IMR-90 (cell line): ENCODE measurements at regions not wholly inside any gene's neighbourhood (a gene's known extent, or its start where the extent isn't known, plus 50 kb on each side); places are given as distances from the start of the nearest gene placed in this dataset.
A peak's percentile ranks its signal among the peaks of the same experiment; 100 is the strongest.

Source experiments
- ATAC-seq: fragments of 200-7000 bp; cut with Tn5 transposase; 2 replicates; pipeline ENCODE4 v1.9.1; 2020; ENCODE audit warnings: low read depth, mild to moderate bottlenecking, moderate library complexity
- BruUV-seq: library from RNA; stranded (reverse); fragments of 400-500 nt; replicated peaks from 2 replicates; lab custom pipeline; 2021; lab: Mats Ljungman, UMichigan
- CTCF ChIA-PET: fragments of 300-600 bp; formaldehyde crosslinking; extraction: SDS; loops from one replicate; lab custom pipeline; 2021; ENCODE audit warnings: antibody characterized with exemption; lab: Yijun Ruan, JAX
- POLR2A ChIA-PET: fragments of 300-600 bp; sonication (Branson Sonifier 250); formaldehyde crosslinking; loops from one replicate; lab custom pipeline; 2022; ENCODE audit warnings: antibody characterized with exemption; ENCODE audit not compliant: unreplicated experiment; lab: Charles Lee
- DNase-seq: peaks from one replicate; pipeline ENCODE4 v3.0.0; 2013
- H2AFZ ChIP-seq: replicated peaks from 2 replicates; pipeline ENCODE3; 2013; ENCODE audit warnings: low read length, mild to moderate bottlenecking; ENCODE audit not compliant: poor library complexity
- H2AK5ac ChIP-seq: 2 replicates; pipeline ENCODE4 v1.6.1; 2013; ENCODE audit warnings: low read depth, low read length, inconsistent platforms
- H2AK9ac ChIP-seq: replicated peaks from 2 replicates; pipeline ENCODE3; 2013; ENCODE audit warnings: mild to moderate bottlenecking, low read depth, low read length, moderate library complexity; ENCODE audit not compliant: poor library complexity
- H2BK120ac ChIP-seq: 2 replicates; pipeline ENCODE4 v1.6.1; 2013; ENCODE audit warnings: low read depth, low read length, inconsistent platforms
- H2BK15ac ChIP-seq: 3 replicates; pipeline ENCODE4 v1.6.1; 2013; ENCODE audit warnings: low read depth, low read length, inconsistent platforms
- H2BK20ac ChIP-seq: 2 replicates; pipeline ENCODE4 v1.6.1; 2013; ENCODE audit warnings: low read depth, mild to moderate bottlenecking, inconsistent platforms, low read length, moderate library complexity
- H2BK5ac ChIP-seq: 2 replicates; pipeline ENCODE4 v1.6.1; 2013; ENCODE audit warnings: mild to moderate bottlenecking, low read depth, low read length, inconsistent platforms; ENCODE audit not compliant: poor library complexity, severe bottlenecking
- H3K14ac ChIP-seq: replicated peaks from 2 replicates; pipeline ENCODE4 v1.6.1; 2013; ENCODE audit warnings: low read depth, low read length, inconsistent platforms
- H3K18ac ChIP-seq: 2 replicates; pipeline ENCODE4 v1.6.1; 2013; ENCODE audit warnings: low read depth, low read length, control low read depth
- H3K23ac ChIP-seq: 2 replicates; pipeline ENCODE4 v1.6.1; 2013; ENCODE audit warnings: low read depth, low read length, inconsistent platforms
- H3K27ac ChIP-seq: 2 replicates; pipeline ENCODE4 v1.5.1; 2013; ENCODE audit warnings: mild to moderate bottlenecking, control low read depth, low read length; ENCODE audit not compliant: insufficient read depth
- H3K27me3 ChIP-seq: 2 replicates; pipeline ENCODE4 v1.6.1; 2013; ENCODE audit warnings: low read length; ENCODE audit not compliant: control insufficient read depth, insufficient read depth
- H3K36me3 ChIP-seq: 2 replicates; pipeline ENCODE4 v1.6.1; 2013; ENCODE audit warnings: low read length, mixed read lengths; ENCODE audit not compliant: control insufficient read depth, insufficient read depth
- H3K4ac ChIP-seq: 2 replicates; pipeline ENCODE4 v1.6.1; 2013; ENCODE audit warnings: low read depth, low read length, inconsistent platforms
- H3K4me1 ChIP-seq: 2 replicates; pipeline ENCODE4 v1.6.1; 2013; ENCODE audit warnings: low read length, mixed read lengths; ENCODE audit not compliant: control insufficient read depth, insufficient read depth
- H3K4me2 ChIP-seq: 2 replicates; pipeline ENCODE4 v1.6.1; 2013; ENCODE audit warnings: low read depth, mild to moderate bottlenecking, control low read depth, low read length, moderate library complexity
- H3K4me3 ChIP-seq: 2 replicates; pipeline ENCODE4 v1.5.1; 2013; ENCODE audit warnings: low read depth, mild to moderate bottlenecking, control low read depth, low read length, moderate library complexity; ENCODE audit not compliant: insufficient read depth
- H3K56ac ChIP-seq: 2 replicates; pipeline ENCODE4 v1.6.1; 2013; ENCODE audit warnings: low read length, inconsistent platforms; ENCODE audit not compliant: insufficient read depth; ENCODE audit errors: extremely low read depth
- H3K79me1 ChIP-seq, 2 experiments: 2 replicates each; pipeline ENCODE4 v1.6.1; 2013; ENCODE audit warnings: low read length in 2 of 2, inconsistent platforms in 1 of 2, low read depth in 1 of 2
- H3K9ac ChIP-seq: 2 replicates; pipeline ENCODE4 v1.6.1; 2013; ENCODE audit warnings: low read depth, low read length, control low read depth
- H3K9me1 ChIP-seq: 2 replicates; pipeline ENCODE4 v1.6.1; 2013; ENCODE audit warnings: low read length, inconsistent platforms; ENCODE audit not compliant: insufficient read depth
- H3K9me3 ChIP-seq: 2 replicates; pipeline ENCODE4 v1.6.1; 2013; ENCODE audit warnings: low read length; ENCODE audit not compliant: control insufficient read depth, insufficient read depth
- H4K20me1 ChIP-seq: 2 replicates; pipeline ENCODE4 v1.6.1; 2013; ENCODE audit warnings: low read length, inconsistent platforms; ENCODE audit not compliant: insufficient read depth
- H4K5ac ChIP-seq: 2 replicates; pipeline ENCODE4 v1.6.1; 2013; ENCODE audit warnings: mild to moderate bottlenecking, low read depth, low read length, control low read depth
- H4K8ac ChIP-seq, 2 experiments: 2 replicates each; pipeline ENCODE4 v1.6.1; 2013; ENCODE audit warnings: low read depth in 2 of 2, low read length in 2 of 2, control low read depth in 1 of 2, inconsistent platforms in 1 of 2
- H4K91ac ChIP-seq: 2 replicates; pipeline ENCODE4 v1.6.1; 2013; ENCODE audit warnings: low read depth, low read length, inconsistent platforms; ENCODE audit not compliant: insufficient read depth
- CEBPB ChIP-seq: IDR thresholded peaks from 2 replicates; pipeline ENCODE4 v1.6.1; 2012; ENCODE audit warnings: low read depth, low read length, improper control_type of control experiment
- MAFK ChIP-seq: IDR thresholded peaks from 2 replicates; pipeline ENCODE4 v1.6.1; 2012; ENCODE audit warnings: low read depth, low read length, improper control_type of control experiment
- MAZ ChIP-seq: IDR thresholded peaks from 2 replicates; pipeline ENCODE4 v1.6.1; 2012; ENCODE audit warnings: low read depth, mild to moderate bottlenecking, low read length, improper control_type of control experiment, moderate library complexity, borderline replicate concordance
- MXI1 ChIP-seq: IDR thresholded peaks from 2 replicates; pipeline ENCODE4 v1.6.1; 2012; ENCODE audit warnings: low read depth, mild to moderate bottlenecking, low read length, moderate library complexity, borderline replicate concordance
- NFE2L2 ChIP-seq: fragments of 150-350 bp; IDR thresholded peaks from 2 replicates; pipeline ENCODE4 v1.6.1; 2016; ENCODE audit warnings: low read depth, mild to moderate bottlenecking, low read length
- RCOR1 ChIP-seq: IDR thresholded peaks from 2 replicates; pipeline ENCODE4 v1.6.1; 2012; ENCODE audit warnings: mild to moderate bottlenecking, low read length, improper control_type of control experiment; ENCODE audit not compliant: insufficient replicate concordance
- RFX5 ChIP-seq: IDR thresholded peaks from 2 replicates; pipeline ENCODE4 v1.8.0; 2012; ENCODE audit warnings: low read depth, mild to moderate bottlenecking, low read length, moderate library complexity
- SMC3 ChIP-seq: fragments of 150-350 bp; IDR thresholded peaks from 2 replicates; pipeline ENCODE4 v1.6.1; 2016; ENCODE audit warnings: low read depth, mild to moderate bottlenecking, antibody characterized with exemption, low read length, moderate library complexity
- USF2 ChIP-seq: fragments of 150-350 bp; IDR thresholded peaks from 2 replicates; pipeline ENCODE4 v1.6.1; 2017; ENCODE audit warnings: mild to moderate bottlenecking, antibody characterized with exemption, low read length, low read depth
- WGBS, 2 experiments: methylation state at CpG; one replicate each; pipeline versions ENCODE4 v1.1.5 to v1.1.7; 2013; ENCODE audit warnings: missing lambda C conversion rate in 2 of 2; ENCODE audit not compliant: insufficient read length in 1 of 2; ENCODE audit errors: extremely low coverage in 2 of 2; 5-methylcytosine and 5-hydroxymethylcytosine counted together
- dilution Hi-C: fragments of 300-500 bp; cut with HindIII; formaldehyde crosslinking; loops from one replicate; pipeline ENCODE4 v1.14.3; 2018; ENCODE audit warnings: low sequenced_read_pairs; ENCODE audit not compliant: unreplicated experiment
- in situ Hi-C: fragments of 300-500 bp; cut with MboI; formaldehyde crosslinking; loops from 3 replicates; pipeline ENCODE4 v1.14.3; 2019; ENCODE audit warnings: low sequenced_read_pairs, inconsistent platforms, mixed read lengths
- intact Hi-C: fragments of 100-400 bp; cut with micrococcal nuclease; formaldehyde crosslinking; loops from 2 replicates; pipeline ENCODE4 v1.10.0; 2022
- TF ChIP-seq, protein P1 (sequence below): fragments of 150-350 bp; IDR thresholded peaks from 2 replicates; pipeline ENCODE4 v1.6.1; 2016; ENCODE audit warnings: low read depth, mild to moderate bottlenecking, low read length, moderate library complexity, borderline replicate concordance
- TF ChIP-seq, protein P2 (sequence below): conservative IDR thresholded peaks from 2 replicates; pipeline ENCODE4 v1.5.1; 2012; ENCODE audit warnings: mild to moderate bottlenecking, low read depth, low read length, improper control_type of control experiment

GRCh38 chr10:45550903-45551786 lies 121.4 kb downstream of the ZFAND4 start:
- H3K4me1 ChIP-seq = no peaks in the 10 kb centered on the region
- no peaks in the 10 kb centered on the region for H3K36me3 ChIP-seq
- H3K27ac ChIP-seq = no peak overlapping the region
- H3K4me2 ChIP-seq = no peak overlapping the region
- H2AK9ac ChIP-seq = no peak overlapping the region
- DNase-seq (peak; percentile 10), ATAC-seq (no peak; the same call in 1 of the 2 replicates)
- no peak overlapping the region for H4K5ac ChIP-seq
- H3K23ac ChIP-seq = no peak overlapping the region
- H2AK5ac ChIP-seq = no peak overlapping the region
- no peak overlapping the region for H3K14ac ChIP-seq
- no peak overlapping the region for H2BK15ac ChIP-seq
- H2BK20ac ChIP-seq = no peak overlapping the region
- H3K9ac ChIP-seq = no peak overlapping the region
- H4K20me1 ChIP-seq = no peaks in the 10 kb centered on the region
- in situ Hi-C loops = no loop called here
- no peaks in the 10 kb centered on the region for H3K9me3 ChIP-seq
- no peaks in the 10 kb centered on the region; a peak in 2 of 4 replicates for H3K79me1 ChIP-seq
- ChIA-PET POLR2A (no interaction called here), CTCF (no interaction called here)
- no peak overlapping the region for H3K4me3 ChIP-seq
- H3K9me1 ChIP-seq = no peaks in the 10 kb centered on the region
- no peak overlapping the region for H3K4ac ChIP-seq
- no peak overlapping the region for H3K18ac ChIP-seq
- no peak overlapping the region for H4K91ac ChIP-seq
- H2BK5ac ChIP-seq = no peak overlapping the region
- no TSS peak for BruUV-seq
- no CpG with 5 or more reads among the region's 3 CpGs for WGBS, 2 experiments
- dilution Hi-C loops = no loop called here
- no peak overlapping the region for H3K56ac ChIP-seq
- intact Hi-C loops = no loop called here
- H2AFZ ChIP-seq = no peak overlapping the region
- TF ChIP-seq RFX5 (no peak), MAZ (no peak), NFE2L2 (no peak), USF2 (no peak), MXI1 (no peak), RCOR1 (no peak), MAFK (no peak), SMC3 (no peak), CEBPB (no peak)
- TF ChIP-seq, protein P1, sequence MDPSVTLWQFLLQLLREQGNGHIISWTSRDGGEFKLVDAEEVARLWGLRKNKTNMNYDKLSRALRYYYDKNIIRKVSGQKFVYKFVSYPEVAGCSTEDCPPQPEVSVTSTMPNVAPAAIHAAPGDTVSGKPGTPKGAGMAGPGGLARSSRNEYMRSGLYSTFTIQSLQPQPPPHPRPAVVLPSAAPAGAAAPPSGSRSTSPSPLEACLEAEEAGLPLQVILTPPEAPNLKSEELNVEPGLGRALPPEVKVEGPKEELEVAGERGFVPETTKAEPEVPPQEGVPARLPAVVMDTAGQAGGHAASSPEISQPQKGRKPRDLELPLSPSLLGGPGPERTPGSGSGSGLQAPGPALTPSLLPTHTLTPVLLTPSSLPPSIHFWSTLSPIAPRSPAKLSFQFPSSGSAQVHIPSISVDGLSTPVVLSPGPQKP = no peak
- TF ChIP-seq, protein P2, sequence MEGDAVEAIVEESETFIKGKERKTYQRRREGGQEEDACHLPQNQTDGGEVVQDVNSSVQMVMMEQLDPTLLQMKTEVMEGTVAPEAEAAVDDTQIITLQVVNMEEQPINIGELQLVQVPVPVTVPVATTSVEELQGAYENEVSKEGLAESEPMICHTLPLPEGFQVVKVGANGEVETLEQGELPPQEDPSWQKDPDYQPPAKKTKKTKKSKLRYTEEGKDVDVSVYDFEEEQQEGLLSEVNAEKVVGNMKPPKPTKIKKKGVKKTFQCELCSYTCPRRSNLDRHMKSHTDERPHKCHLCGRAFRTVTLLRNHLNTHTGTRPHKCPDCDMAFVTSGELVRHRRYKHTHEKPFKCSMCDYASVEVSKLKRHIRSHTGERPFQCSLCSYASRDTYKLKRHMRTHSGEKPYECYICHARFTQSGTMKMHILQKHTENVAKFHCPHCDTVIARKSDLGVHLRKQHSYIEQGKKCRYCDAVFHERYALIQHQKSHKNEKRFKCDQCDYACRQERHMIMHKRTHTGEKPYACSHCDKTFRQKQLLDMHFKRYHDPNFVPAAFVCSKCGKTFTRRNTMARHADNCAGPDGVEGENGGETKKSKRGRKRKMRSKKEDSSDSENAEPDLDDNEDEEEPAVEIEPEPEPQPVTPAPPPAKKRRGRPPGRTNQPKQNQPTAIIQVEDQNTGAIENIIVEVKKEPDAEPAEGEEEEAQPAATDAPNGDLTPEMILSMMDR = no peak
- no peak overlapping the region for H4K8ac ChIP-seq
- H2BK120ac ChIP-seq = no peak overlapping the region
- H3K27me3 ChIP-seq = no peaks in the 10 kb centered on the region
